HG02981 (cell line): ENCODE measurements at regions not wholly inside any gene's neighbourhood (a gene's known extent, or its start where the extent isn't known, plus 50 kb on each side); places are given as distances from the start of the nearest gene placed in this dataset.

Experiments
- ATAC-seq: cut with Tn5 transposase; IDR thresholded peaks from one replicate; pipeline ENCODE4 v1.9.1; 2021; ENCODE audit warnings: mild to moderate bottlenecking, moderate library complexity; ENCODE audit not compliant: unreplicated experiment

DNA sequence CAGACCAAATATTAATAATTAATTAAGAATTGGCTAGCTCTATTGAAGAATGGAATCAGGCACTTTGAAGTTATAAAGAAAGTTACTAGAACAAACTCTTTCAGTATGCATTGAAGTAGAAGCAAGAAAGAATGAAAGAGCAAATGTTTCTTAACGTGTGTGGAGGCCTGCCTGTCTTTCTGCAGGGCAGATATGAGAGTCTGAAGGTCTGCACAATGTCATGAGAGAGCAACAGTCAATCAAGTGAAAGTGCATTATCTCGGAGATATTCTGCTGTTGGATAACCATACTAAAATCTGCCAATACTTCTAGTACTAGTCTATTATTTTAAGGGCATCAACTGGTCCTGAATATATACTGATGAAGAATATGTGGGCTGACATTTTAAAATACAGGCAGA lies 1270.8 kb downstream of the ZPLD1 start:
- no peak for ATAC-seq

DNA sequence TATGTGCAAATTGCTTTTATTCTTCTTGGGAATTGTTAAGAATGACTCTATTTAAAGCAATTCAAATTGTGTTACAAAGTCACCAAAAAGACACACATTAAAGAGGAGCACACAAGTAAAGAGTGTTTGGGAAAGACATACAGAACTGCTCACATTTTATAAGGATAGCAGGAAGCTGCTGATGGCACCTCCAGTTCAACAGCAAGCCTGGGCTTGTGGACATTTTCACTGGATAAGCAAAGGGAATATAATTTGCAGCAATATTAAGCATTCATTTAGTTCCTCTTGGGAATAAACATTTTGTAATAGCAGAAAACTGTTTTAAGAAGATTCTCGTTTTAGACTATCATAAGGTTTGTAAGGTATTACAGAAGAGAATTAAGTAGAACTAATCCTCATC lies 1271.9 kb downstream of the ZPLD1 start:
- ATAC-seq, result no peak

- no peak for ATAC-seq
These were observed 1276.9 kb downstream of the ZPLD1 start for GRCh38 chr3:103711670-103712069.

DNA sequence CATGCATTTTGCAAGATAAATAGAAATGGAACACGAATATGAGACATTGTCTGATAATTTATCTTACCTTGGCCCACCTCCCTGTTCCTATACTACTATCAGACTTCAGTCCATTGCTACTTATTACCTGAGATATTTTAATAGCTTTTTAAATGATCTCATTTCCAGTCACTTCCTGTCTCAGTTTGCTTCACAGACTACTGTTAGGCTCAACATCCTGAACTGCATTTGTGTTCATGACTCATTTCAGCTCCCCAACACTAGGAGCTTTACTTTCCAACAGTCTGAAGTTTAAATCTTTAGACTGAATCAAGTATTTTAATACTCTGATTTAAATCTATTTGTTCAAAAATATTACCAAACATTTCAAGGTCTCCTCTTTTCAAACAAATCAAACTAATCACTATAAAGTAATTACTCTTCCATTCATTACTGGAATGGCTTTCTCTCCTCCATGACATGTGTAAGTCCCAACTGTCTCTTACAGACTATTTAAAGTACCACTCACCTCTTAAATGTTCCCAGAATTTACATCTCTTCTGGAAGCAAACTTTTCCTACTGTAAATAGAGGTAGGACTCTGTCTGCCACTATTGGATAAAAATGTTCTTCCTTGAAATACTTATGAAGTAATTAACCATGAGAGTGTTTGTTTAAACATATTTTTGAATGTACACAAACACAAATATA lies 1277.6 kb downstream of the ZPLD1 start:
- ATAC-seq, result no peak

GRCh38 chr3:103729547-103729946 lies 1294.7 kb downstream of the ZPLD1 start:
- no peak for ATAC-seq

DNA sequence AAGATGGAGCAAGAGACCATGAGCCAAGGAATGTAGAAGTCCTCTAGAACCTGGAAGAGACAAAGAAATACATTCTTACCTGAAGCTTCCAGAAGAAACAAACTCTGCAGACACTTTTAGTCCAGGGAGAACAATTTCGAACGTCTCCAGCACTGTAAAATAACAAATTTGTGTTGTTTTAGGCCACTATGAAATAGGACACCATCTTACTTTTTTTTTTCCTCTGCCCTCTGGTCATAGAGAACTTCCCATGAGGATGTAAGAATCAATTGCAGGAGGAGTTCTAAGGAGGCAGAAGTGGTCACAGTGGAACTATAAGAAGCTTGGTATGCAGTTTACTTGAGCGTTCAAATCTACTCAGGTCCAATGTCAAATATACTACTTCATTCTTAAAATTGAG lies 1295.9 kb downstream of the ZPLD1 start:
- no peak for ATAC-seq

- no peak for ATAC-seq
These were observed 1318.2 kb downstream of the ZPLD1 start for GRCh38 chr3:103752986-103753385.

DNA sequence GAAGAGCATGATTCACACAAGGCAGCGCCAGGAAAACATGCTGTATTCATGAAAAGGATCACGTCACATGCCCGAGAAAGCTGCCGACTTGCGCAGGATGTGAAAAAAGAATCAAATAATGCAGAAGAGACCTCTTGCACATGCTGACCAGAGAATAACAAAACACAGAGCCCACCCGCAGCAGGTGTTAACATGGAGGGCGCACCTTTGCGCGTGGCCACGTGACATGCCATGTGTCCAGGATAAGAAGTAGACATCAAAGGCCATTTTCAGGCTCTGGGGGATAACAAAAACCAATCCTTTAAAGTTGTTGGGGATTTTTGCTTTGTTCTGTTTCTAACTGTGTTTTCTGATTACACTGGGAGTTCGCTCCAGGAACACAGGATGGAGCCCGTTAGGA lies 1332.8 kb downstream of the ZPLD1 start:
- ATAC-seq, result no peak

- ATAC-seq, result no peak
These were observed 1350.2 kb downstream of the ZPLD1 start for GRCh38 chr3:103785017-103785416.

DNA sequence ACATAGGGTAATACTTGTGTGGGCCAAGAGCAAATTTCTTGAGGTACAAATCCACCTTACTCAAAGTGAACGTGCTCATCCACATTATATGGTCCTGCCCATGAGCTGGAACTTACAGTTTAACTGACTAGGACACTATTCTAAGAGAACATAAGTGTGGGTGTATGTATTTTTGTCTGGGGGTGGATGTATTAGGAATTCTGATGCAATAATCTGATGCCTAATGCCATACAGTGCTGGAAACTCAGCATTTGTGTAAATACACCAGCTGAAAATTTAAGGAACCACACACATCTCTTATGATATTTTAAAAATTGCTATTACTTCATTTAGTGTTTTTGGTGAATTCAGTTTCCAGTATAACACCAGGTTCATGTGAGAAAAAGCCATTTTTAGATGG lies 1350.7 kb downstream of the ZPLD1 start:
- no peak for ATAC-seq

DNA sequence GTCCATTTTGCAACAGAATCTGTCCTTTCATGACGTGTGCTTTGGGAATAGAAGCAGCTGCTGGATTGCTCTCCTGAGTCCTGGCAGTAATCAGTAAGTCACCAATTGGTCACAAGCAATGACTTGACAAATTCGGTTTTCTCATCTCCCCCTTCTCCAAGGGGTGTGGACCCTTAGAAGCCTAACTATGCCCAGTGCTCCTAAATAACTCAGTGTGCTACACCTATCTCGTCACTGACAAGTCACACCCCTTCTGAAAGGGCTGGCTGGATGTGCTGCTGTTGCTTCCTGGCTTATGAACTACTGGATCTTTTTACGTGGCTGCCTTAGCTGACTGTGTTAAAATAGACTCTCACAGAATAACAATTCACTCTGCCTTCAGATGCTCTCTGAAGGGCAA lies 1351.5 kb downstream of the ZPLD1 start:
- ATAC-seq, result no peak

GRCh38 chr3:103787164-103787871 lies 1352.5 kb downstream of the ZPLD1 start:
- ATAC-seq, result no peak

DNA sequence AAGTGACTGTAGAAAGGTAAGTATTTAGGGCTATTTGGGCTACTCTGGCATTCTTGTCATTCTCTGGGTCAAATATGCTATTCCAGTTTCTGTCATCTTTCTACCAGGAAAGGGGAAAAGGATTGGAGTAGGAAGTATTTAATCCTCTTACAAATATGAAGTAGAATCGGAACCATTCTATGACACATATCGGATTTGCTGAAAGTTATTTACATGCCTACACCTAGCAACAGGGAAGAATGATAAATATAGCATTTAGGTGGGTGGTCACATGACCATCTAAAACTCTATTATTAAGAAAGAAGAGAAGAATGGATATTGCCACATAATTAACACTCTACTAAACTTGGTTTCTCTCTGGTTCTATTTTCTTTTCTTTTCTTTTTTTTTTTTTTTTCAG lies 1353.1 kb downstream of the ZPLD1 start:
- no peak for ATAC-seq

DNA sequence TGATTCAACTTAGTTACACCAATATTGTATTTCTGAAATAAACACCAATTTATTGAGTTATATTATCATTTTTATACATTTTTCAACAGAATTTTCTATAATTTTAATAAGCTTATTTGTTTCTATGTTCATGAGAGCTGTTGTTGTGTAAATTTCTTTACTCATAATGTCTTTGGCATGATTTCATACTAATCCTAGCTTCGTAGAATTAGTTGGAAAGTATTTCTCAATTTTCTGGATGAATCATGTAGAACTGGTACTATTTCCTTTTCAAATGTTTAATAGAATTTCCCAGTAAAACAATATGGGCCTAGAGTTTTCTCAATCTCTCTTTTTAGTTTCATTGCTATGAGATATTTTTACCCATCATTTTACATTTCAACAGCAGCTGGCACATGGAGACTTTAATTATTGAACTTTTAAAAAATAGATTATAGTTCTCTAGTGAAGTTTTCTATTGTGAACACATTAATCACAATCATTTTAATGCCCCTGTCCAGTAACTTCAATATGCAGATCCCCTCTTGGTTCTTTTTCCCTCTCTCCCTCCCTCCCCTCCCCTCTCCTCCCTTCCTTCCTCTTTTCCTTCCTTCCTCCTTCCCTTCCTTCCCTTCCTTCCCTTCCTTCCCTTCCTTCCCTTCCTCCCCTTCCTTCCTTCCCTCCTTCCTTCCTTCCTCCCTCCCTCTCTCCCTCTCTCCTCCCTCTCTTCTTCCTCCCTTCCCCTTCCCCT lies 1357.1 kb downstream of the ZPLD1 start:
- ATAC-seq, result no peak

GRCh38 chr3:103794656-103795055 lies 1359.8 kb downstream of the ZPLD1 start:
- ATAC-seq, result no peak

DNA sequence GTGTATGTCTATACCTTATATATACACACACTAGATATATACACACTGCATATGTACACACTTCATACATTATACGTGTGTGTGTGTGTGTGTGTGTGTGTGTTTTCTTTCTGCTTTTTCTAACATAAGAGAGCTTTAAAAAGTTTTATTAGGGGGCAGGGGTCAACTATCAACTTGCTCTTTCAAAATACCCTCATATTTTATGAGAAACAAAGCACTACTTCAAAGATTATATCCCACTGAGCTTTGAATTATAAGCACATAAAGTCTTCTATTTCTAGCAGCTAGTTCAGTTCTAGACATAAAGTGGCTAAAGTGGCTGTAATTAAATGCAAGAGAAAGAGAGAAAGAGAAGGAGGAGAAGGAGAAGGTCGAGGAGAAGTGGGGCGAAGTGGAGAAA lies 1361.3 kb downstream of the ZPLD1 start:
- no peak for ATAC-seq

DNA sequence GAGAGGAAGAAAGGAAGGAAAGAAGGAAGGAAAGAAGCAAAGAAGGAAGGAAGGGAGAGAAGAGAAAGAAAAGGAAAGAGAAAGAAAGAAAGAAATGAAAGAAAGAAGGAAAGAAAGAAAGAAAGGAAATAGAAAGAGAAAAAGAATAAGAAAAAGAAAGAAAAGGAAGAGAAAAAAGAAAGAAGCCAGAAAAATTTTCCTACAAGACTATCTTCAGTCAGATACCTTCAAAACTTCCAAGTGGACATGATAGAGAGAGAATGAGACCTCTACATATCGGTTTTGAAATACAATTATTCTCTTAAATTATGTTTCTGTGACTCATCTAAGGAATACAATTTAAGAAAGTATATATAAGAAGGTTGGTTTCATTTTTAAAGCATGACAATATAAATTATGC lies 1369.0 kb downstream of the ZPLD1 start:
- no peak for ATAC-seq

- ATAC-seq, result no peak
These were observed 1375.4 kb downstream of the ZPLD1 start for GRCh38 chr3:103810167-103810566.

GRCh38 chr3:103813955-103814354 lies 1379.1 kb downstream of the ZPLD1 start:
- ATAC-seq, result no peak

GRCh38 chr3:103818398-103818797 lies 1383.6 kb downstream of the ZPLD1 start:
- no peak for ATAC-seq

GRCh38 chr3:103818800-103819199 lies 1384.0 kb downstream of the ZPLD1 start:
- ATAC-seq, result no peak

DNA sequence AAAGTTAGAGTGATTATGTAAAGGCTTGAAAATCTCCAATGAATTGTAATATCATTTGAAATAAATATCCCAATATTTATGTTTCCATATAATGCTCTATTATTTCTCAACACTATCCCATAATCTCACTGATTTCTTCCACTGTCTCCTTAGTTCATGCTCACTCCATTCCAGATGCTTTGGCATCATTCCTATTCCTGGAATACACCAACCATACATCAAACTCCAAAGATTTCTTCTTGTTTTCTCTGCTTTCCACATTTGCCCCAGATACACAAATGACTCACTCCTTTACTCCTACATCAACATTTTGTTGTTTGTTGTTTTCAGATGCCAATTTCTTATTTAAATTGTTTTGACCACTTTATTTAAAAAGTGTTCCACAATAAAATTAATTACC lies 1390.8 kb downstream of the ZPLD1 start:
- ATAC-seq, result no peak
